ENCODE measurements at regions not wholly inside any gene's neighbourhood (a gene's known extent, or its start where the extent isn't known, plus 50 kb on each side); places are given as distances from the start of the nearest gene placed in this dataset.
A peak's percentile ranks its signal among the peaks of the same experiment; 100 is the strongest.

DNA sequence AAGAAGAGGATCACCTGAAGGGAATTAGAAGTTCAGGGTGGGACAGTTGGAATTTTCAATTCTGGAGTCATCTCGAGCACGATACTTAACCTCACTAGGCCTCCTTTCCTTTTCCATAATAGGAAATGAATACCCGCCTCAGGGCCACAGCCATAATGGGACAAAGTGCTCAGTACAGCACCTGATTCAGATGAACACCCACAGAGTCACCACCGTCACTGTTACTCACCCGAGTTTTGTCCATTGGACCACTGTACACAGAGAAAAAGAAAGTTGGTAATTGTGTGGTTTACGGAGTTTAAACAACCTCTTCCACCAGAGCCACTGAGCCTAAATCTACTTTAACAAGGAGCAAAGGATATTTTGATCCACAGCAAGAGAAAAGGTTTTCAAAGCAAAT lies 122.0 kb upstream of the NDUFV2 start:
- Histone ChIP-seq H3K27me3 (replicated peaks) (no peaks in the 10 kb centered on the region), H3K4me3 (ENCODE audit: low read depth, low read length) (no peak overlapping the region), H3K27ac (no peak overlapping the region), H3K36me3 (replicated peaks) (no peaks in the 10 kb centered on the region)
- no peak for DNase-seq
- in situ Hi-C loops (cut with HindIII; ENCODE audit: low pct_ligation_motif_present, low sequenced_read_pairs) = loop anchor here (10.0 kb wide), 1 partner anchor 286 kb away; no protein-coding TSS in a partner anchor
- TF ChIP-seq, protein P1, sequence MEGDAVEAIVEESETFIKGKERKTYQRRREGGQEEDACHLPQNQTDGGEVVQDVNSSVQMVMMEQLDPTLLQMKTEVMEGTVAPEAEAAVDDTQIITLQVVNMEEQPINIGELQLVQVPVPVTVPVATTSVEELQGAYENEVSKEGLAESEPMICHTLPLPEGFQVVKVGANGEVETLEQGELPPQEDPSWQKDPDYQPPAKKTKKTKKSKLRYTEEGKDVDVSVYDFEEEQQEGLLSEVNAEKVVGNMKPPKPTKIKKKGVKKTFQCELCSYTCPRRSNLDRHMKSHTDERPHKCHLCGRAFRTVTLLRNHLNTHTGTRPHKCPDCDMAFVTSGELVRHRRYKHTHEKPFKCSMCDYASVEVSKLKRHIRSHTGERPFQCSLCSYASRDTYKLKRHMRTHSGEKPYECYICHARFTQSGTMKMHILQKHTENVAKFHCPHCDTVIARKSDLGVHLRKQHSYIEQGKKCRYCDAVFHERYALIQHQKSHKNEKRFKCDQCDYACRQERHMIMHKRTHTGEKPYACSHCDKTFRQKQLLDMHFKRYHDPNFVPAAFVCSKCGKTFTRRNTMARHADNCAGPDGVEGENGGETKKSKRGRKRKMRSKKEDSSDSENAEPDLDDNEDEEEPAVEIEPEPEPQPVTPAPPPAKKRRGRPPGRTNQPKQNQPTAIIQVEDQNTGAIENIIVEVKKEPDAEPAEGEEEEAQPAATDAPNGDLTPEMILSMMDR (IDR thresholded peaks at IDR 0.05; ENCODE audit: low read depth, low read length, missing control alignments) = no peak

DNA sequence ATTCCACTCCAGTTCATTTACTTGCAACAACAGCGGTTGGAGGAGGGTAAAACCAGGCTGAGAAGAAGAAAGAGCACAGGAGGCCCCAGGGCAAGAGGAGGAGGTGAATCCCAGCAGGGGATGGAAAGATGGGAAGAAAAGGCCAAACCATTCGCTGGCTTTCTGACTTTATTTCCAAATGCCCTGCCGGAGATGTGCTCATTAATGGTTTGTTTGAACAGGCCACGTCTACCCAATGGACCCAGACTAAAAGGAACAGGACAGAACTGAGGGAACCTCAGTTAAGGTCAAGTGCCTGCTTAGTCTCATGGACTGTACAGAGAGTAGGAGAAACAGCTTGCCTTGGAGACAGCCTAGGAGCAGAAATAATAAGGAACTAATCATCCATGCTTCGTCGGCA lies 121.6 kb upstream of the NDUFV2 start:
- H3K27me3 ChIP-seq (replicated peaks) = no peaks in the 10 kb centered on the region
- H3K4me3 ChIP-seq (ENCODE audit: low read depth, low read length) = no peak overlapping the region
- no peak overlapping the region for H3K27ac ChIP-seq
- no peaks in the 10 kb centered on the region for H3K36me3 ChIP-seq (replicated peaks)
- TF ChIP-seq, protein P1 (IDR thresholded peaks at IDR 0.05; ENCODE audit: low read depth, low read length, missing control alignments) = no peak
- no peak for DNase-seq
- in situ Hi-C loops (cut with HindIII; ENCODE audit: low pct_ligation_motif_present, low sequenced_read_pairs) = loop anchor here (10.0 kb wide), 1 partner anchor 286 kb away; no protein-coding TSS in a partner anchor

DNA sequence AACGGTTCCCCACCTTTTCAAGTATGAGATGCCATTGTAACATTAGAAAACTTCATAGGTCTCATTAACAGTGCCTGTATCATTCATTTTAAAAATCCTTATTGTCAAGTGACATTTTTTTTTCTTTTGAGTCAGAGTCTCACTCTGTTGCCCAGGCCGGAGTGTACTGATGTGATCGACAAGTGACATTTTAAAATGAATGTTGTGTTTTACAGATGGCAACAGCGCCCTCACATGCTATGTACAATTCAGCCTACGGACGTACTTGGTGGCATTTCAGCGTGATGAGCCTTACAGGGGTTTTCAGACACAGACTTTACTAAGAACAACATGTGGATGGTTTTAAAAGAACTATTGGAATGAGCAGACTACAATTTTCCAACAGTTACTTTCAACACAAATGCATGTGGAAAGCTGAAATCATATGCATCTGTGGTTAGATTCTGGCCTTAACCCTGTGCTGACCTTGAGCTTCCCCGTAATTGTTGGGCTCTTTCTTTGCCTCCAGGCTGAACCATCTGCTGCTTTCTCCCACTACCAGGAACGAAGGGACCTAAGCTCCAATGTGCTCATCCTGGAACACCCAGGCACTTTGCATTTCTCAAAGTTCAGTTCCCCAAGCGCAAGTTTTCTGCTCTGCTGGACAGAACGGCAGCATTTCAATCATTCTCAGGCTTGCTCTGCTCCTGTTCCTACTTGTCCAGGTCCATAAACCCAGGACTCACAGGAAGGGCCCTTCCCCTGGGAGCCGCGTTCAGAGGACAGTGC lies 119.9 kb upstream of the NDUFV2 start:
- in situ Hi-C loops (cut with HindIII; ENCODE audit: low pct_ligation_motif_present, low sequenced_read_pairs) = loop anchor here (10.0 kb wide), 1 partner anchor 288 kb away; no protein-coding TSS in a partner anchor
- peak; percentile 68 for DNase-seq
- TF ChIP-seq, protein P1 (IDR thresholded peaks at IDR 0.05; ENCODE audit: low read depth, low read length, missing control alignments) = peak; percentile 75
- Histone ChIP-seq H3K27me3 (replicated peaks) (no peaks in the 10 kb centered on the region), H3K36me3 (replicated peaks) (no peaks in the 10 kb centered on the region), H3K27ac (no peak overlapping the region), H3K4me3 (ENCODE audit: low read depth, low read length) (no peak overlapping the region)

DNA sequence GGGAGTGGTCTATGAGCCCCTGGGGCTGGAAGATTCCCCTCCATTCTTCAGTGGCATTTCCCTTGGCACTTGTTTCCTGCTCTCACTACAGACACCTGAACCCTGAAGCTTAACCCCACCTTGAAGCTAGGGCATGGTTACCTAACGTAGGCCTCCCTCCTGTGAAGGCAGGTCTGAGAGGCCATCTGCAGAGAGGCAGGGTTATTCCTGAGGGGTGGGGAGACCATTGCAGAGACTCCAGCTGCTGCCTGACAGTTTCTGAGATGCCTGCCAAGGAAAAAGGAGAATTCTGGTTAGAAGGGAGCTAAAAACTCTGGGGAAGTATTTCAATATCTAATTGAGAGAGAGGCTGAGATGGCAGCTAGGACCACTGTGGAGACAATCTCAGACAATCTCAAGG lies 119.3 kb upstream of the NDUFV2 start:
- Histone ChIP-seq H3K36me3 (replicated peaks) (no peaks in the 10 kb centered on the region), H3K27me3 (replicated peaks) (no peaks in the 10 kb centered on the region), H3K27ac (no peak overlapping the region), H3K4me3 (ENCODE audit: low read depth, low read length) (no peak overlapping the region)
- TF ChIP-seq, protein P1 (IDR thresholded peaks at IDR 0.05; ENCODE audit: low read depth, low read length, missing control alignments) = no peak
- in situ Hi-C loops (cut with HindIII; ENCODE audit: low pct_ligation_motif_present, low sequenced_read_pairs) = loop anchor here (10.0 kb wide), 1 partner anchor 288 kb away; no protein-coding TSS in a partner anchor
- no peak for DNase-seq

DNA sequence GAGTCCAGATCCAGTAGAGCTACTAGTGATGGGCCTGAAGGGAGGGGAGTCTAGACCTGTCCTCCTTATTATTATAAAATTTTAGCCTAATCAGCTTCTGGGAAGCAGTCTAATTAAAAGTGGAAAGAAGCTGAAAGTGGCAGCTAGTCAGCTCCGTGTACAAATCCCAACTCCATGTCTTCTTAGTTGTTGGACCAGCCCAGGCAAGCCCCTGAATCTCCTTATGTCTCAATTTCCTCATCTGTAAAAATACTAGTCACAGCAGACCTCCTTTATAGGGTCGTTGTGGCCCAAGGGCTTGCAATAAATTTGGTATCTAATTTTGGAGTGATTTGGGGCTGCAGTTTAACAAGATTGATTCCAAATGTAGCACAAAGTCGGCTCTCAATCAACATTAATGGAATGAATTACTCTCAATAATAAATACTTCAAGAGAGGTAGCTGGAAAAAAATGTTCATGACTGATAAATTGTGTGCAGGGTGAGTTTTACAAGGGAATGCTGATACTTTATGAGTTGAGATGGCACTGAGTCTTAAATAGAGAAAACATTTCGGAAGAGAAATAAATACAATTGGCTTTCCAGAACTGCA lies 118.3 kb upstream of the NDUFV2 start:
- Histone ChIP-seq H3K27ac (no peak overlapping the region), H3K27me3 (replicated peaks) (no peaks in the 10 kb centered on the region), H3K4me3 (ENCODE audit: low read depth, low read length) (no peak overlapping the region), H3K36me3 (replicated peaks) (no peaks in the 10 kb centered on the region)
- in situ Hi-C loops (cut with HindIII; ENCODE audit: low pct_ligation_motif_present, low sequenced_read_pairs) = loop anchor here (10.0 kb wide), 1 partner anchor 289 kb away; no protein-coding TSS in a partner anchor
- DNase-seq = no peak
- TF ChIP-seq, protein P1 (IDR thresholded peaks at IDR 0.05; ENCODE audit: low read depth, low read length, missing control alignments) = no peak
